Ovary (tissue), 3 donors: ENCODE measurements at regions not wholly inside any gene's neighbourhood (a gene's known extent, or its start where the extent isn't known, plus 50 kb on each side); places are given as distances from the start of the nearest gene placed in this dataset.

Source experiments
- EP300 ChIP-seq: sonication (generic); formaldehyde crosslinking; IDR thresholded peaks from one replicate; pipeline ENCODE4 v1.6.1; 2017; ENCODE audit warnings: antibody characterized with exemption
- POLR2A ChIP-seq: fragments of 450-650 bp; IDR thresholded peaks from one replicate; pipeline ENCODE4 v1.6.1; 2017; ENCODE audit warnings: antibody characterized with exemption, mild to moderate bottlenecking, moderate library complexity
- TF ChIP-seq, protein P1 (sequence below), 3 donors: fragments of 450-650 bp in 2 of 3; fragments of 200-600 bp in 1 of 3; IDR thresholded peaks; one replicate each; pipeline versions ENCODE4 v1.5.1 to v1.8.0; 2016 to 2022; ENCODE audit warnings: antibody characterized with exemption in 3 of 3, mild to moderate bottlenecking in 1 of 3
- donor health status: DM: no; HTN: no; CAD: no.

DNA sequence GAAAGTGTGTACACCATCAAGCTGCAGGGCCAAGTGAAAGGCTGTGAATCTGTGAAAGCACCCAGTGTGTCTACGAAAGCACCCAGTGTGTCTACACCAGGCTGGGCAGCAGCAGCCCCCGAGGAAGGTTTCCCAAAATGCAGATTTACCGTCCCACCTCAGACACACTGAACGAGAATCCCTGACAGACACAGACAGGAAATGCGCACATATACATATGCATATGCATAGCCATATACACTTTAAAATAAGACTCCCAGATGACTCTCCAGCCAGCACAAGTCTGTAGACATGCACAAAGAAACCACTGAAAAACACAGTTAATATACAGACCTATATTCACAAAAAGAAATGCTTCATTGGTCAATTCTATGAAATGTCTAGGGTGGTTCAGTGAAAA lies 155.5 kb upstream of the OPCML start:
- TF ChIP-seq, protein P1, sequence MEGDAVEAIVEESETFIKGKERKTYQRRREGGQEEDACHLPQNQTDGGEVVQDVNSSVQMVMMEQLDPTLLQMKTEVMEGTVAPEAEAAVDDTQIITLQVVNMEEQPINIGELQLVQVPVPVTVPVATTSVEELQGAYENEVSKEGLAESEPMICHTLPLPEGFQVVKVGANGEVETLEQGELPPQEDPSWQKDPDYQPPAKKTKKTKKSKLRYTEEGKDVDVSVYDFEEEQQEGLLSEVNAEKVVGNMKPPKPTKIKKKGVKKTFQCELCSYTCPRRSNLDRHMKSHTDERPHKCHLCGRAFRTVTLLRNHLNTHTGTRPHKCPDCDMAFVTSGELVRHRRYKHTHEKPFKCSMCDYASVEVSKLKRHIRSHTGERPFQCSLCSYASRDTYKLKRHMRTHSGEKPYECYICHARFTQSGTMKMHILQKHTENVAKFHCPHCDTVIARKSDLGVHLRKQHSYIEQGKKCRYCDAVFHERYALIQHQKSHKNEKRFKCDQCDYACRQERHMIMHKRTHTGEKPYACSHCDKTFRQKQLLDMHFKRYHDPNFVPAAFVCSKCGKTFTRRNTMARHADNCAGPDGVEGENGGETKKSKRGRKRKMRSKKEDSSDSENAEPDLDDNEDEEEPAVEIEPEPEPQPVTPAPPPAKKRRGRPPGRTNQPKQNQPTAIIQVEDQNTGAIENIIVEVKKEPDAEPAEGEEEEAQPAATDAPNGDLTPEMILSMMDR (IDR thresholded peaks at IDR 0.05) = no peak
- TF ChIP-seq POLR2A (no peak), EP300 (no peak)
